Stimulated activated naive CD8-positive, alpha-beta T cell treated with anti-CD3 and anti-CD28 coated beads, Interleukin-15, Interleukin-2, amounts not matched to agents 100 U/mL and 50 U/mL, for 24 hours (primary cell): ENCODE measurements at regions not wholly inside any gene's neighbourhood (a gene's known extent, or its start where the extent isn't known, plus 50 kb on each side); places are given as distances from the start of the nearest gene placed in this dataset.
"Not testable (repeated sequence)": the region's sequence is repeated elsewhere in the genome, so short reads cannot be mapped to it uniquely, and the experiment has no call there.

ENCODE experiments used
- ATAC-seq: fragments of 150-1000 bp; cut with Tn5 transposase; one replicate; pipeline ENCODE4 v1.10.0; 2021
- DNase-seq: peaks from one replicate; pipeline ENCODE4 v3.0.0; 2021

DNA sequence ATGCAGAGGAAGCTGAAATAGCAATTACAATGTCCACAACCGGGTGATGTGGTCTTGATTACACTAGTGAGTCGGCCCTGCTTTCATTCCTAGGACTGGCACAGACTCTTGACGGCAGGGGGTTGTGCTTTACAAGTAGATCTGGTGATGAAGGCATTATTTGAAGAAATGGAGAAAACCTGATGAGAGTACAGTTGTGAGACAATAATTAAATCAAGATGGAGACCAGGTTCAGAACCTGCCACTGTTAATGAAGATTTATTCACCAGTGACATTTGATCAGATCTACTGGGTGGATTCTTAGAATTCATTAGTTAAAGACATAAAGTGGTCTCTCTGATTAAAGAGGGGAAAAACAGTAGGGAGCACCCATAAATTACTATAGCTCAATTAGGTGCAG lies 747.2 kb downstream of the STPG2 start:
- ATAC-seq (no peak), DNase-seq (no peak)

DNA sequence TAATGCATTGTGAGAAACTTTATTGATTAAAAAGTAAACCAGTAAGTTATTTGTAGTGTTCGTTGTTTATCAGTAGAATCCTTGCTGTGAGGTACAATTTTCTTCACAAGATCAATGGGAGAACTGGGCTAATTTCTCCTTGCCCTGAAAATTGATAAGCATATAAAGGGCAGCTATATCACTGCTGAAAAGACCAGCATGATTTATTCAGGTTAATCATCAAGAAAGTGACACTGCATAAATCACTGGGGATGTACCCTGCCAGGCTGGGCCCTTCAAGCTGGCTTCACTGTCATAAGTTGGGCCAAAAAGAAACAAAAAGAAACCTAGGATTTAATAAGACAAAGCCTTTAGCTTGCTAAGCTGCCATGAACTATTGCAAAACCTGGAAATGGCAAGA lies 746.7 kb downstream of the STPG2 start:
- DNase-seq = no peak
- no peak for ATAC-seq

DNA sequence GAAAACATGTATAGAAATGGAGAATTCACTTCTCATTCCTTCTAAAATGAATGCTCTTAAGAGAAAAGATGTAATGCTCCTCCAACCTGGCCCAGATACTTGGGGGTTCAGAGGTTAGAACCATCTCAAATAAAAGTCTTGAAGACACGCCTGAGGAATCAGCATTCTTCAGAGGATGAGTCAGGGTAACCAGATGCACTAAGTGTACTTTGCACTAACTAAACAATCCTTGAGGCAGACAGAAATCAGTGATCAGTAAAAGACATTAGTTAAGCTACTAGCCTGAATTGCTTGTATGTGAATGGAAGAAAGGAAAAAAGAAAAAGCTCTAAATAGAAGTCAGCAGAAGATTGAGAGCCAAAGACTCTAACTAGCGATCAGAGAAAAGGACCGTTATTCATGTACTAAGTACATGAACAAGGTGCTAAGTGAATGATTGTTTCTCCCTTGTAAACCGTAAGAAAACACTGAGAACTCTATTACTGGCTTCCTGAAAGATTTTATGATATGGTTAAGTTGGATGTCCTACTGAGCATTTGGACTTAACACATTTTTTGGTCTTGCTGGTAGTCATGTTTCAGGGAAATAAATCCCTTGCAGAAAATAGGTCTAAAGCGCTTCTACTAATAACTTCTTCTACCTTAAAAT lies 738.3 kb downstream of the STPG2 start:
- ATAC-seq (no peak), DNase-seq (no peak)

GRCh38 chr4:97411356-97411755 lies 731.9 kb downstream of the STPG2 start:
- DNase-seq (no peak), ATAC-seq (no peak)

DNA sequence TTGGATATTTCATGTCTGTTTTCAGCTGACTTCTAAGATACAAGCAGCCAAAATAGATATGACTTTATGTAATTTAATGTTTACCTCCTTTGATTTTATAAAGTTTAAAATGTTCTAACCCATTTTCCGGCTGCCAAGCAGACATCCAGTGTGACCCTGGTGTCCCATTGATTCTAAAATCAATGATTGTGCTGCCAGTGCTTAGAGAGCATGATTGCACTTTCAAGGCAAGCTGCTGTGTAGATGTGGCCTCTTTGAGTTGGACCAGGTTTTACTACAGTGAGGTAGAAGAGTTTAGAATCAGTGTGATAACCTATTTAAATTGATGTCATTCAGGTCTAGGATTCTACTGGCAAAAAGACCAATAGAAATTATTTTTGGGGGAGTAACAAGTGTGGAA lies 730.9 kb downstream of the STPG2 start:
- DNase-seq = no peak
- ATAC-seq = no peak

DNA sequence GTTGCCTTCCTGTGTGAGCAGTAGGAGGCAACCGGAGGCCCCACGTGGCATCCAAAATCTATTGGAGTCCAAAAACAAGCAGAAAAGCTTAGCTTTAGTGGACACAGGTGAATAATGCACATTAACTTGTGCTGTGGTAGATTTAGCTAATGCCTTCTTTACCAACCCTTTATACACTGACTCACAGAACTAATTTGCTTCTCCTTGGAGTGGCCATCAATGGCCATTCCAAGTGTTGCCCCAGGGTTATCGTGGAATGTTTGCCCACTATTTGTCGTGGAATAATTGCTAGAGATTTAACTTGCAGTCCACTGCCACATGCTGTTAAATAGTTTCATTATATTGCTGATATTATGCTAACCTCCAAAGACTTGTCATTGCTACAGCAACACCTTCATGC lies 729.1 kb downstream of the STPG2 start:
- DNase-seq (no peak), ATAC-seq (no peak)

DNA sequence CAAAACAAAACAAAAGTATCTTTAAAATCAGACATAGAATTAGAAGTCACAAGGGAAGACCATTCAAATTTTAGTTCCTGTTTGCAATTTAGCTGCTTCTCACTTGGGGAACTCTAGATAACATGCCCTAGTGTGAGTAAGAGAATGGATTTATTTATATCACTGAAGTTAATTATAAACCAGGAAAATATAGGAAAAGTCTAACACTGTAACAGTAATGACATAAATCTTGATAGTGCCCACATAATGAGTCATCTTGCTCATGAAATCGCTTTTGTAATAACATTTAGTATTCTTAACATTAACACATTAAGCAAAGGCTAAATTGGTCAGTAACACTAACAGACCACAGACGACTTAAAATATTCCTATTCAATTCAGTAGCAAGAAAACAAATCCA lies 710.7 kb downstream of the STPG2 start:
- ATAC-seq (no peak), DNase-seq (no peak)

DNA sequence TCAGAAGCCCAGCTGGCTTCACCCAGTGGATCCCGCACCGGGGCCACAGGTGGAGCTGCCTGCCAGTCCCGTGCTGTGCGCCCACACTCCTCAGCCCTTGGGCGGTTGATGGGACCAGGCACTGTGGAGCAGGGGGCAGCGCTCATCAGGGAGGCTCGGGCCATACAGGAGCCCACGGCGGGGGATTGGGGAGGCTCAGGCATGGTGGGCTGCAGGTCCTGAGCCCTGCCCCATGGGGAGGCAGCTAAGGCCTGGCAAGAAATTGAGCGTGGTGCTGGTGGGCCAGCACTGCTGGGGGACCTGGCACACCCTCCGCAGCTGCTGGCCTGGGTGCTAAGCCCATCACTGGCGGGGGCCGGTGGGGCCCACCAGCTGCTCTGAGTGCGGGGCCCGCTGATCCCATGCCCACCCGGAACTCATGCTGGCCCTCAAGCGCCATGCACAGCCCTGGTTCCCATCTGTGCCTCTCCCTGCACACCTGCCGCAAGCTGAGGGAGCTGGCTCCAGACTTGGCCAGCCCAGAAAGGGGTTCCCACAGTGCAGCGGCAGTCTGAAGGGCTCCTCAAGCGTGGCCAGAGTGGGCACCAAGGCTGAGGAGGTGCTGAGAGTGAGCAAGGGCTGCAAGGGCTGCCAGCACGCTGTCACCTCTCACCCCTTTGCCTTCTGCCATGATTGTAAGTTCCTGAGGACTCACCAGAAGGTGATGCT lies 705.1 kb downstream of the STPG2 start:
- ATAC-seq, DNase-seq: not testable (repeated sequence)

GRCh38 chr4:97453186-97453585 lies 690.1 kb downstream of the STPG2 start:
- DNase-seq = no peak
- no peak for ATAC-seq

DNA sequence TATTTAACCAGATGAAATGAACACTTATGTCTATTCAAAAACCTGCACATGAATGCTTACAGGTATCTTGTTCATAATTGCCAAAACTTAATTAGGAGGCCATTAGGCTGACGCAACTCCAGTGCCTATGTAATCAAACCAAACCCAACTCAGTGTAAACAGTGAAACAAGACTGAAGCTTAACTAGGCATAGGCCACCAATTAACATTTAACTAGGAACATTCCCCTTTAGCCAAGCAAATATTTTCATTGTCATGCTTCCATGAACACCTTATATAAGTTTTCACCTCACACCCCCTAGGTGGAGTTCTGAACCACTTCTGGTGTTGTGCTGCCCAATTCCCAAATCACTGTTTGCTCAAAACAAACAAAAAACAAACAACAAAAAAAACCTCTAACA lies 686.0 kb downstream of the STPG2 start:
- DNase-seq = no peak

DNA sequence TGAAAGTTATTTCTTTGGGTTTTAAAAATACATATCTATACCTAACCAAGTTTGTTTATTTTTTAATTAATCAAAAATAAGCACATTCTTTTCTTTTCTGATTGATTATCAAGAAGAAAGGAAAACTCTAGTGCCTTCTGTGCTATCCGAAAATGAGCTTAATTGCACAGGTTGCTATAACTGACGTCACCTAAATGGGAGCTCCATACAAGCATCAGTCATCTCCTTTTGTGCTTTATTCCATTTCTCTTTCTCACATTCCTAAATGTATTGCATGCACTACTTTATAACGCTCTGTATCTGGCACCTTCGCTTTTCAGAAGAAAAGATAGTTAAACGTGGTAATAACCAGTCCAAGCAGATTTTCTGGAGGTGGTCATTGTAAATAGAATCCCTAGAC lies 675.0 kb downstream of the STPG2 start:
- ATAC-seq = no peak
- no peak for DNase-seq

More for the DNA sequence above, 686.0 kb downstream of the STPG2 start:
- ATAC-seq = no peak

- DNase-seq (no peak), ATAC-seq (no peak)
Measured at GRCh38 chr4:97475621-97476020, 667.7 kb downstream of the STPG2 start.

- DNase-seq (no peak), ATAC-seq (no peak)
Measured at GRCh38 chr4:97477974-97478373, 665.3 kb downstream of the STPG2 start.

DNA sequence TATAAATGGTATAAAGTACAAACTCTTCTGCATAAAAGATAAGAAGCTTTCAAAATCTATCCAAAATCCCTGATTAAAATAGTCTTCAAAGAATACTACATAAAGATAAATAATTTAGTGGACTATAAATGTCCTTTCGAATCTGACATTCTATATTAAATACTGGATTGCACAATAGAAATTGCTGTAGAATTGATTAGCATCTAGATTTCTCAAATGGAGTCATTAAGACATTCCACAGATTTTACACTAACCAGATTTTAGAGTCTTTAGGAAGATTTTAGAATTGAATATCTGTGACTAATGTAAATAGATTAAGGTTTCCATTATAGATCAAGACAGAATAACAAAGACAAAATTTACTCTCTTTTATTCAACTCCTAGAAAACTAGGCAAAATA lies 663.9 kb downstream of the STPG2 start:
- ATAC-seq (no peak), DNase-seq (no peak)

- no peak for ATAC-seq
- no peak for DNase-seq
Measured at GRCh38 chr4:97491856-97492255, 651.4 kb downstream of the STPG2 start.

DNA sequence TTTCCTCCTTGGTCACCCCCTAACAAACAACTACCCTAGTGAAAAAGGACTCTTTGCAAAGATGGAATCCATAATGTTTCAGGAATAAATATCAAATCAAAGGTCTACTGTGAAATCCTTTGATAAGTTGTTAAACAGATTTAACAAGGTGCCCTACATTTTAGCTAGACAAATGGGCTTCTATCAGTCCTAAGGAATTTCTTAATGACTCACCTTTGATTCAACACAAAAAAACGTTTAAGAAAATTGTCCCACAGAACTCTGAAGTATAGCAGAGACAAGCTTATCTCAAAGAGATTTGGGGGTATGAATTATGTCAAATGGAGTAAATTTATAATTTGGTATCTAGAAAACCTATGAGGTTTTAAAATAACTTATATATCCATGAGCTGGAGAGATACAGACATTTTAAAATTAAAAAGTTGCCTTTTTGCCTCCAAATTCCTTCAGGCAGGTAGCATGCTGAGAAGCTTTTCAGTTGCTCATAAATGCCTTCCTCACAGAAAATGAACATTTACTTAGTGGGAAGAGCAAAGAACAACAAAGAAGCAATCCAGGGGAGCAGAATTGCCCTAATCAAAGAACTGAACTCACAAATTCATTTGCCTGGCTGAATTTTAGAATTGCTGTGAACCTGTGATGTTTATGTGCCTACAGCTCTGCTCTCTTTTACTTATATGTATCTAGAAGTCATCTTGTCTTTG lies 649.3 kb downstream of the STPG2 start:
- ATAC-seq = no peak

DNA sequence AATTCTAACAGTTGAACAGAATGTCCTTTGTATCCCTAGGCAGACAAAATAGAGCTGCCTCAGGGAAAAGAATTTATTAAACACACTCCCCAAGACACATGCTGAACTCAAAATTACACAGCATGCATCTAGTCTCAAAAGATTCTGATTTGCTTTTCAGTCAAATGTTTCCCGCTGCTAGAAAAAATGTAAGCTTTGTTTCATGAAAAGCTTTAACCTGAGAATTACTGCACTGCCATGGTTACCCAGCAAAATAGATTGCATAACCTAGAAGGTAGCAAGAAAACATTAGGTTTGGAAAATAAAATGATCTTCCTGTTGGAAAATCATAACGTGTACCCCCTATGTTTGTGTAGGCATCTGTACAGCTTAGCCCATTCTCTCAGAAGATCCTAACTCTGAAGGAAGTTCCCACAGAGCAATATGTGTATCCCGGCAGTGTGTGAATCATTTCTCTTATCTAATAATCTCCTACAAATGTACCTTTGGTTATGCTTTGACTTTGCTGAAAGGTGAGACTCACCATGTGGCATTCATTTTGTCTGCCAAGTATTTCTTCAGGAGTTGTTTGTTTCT lies 646.9 kb downstream of the STPG2 start:
- no peak for ATAC-seq

More for the DNA sequence above, 649.3 kb downstream of the STPG2 start:
- DNase-seq = no peak

DNA sequence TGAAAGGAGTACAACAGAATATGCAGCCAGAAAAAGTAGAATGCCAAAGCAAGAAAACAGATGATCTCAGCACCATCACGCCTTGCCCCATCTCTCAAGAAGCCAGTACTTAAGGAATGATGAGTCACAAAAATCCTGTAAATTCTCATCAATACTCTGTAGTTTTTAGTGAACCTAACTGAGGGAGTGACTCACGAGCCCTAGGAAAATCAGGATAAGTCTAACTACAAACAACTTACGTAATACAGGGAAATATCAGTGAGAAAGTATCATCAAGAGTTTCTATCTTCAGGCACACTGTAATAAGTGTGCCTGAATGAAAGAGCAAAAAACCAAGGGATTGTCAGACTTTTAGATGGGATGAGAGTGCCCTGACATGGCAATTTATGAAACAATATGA lies 644.4 kb downstream of the STPG2 start:
- no peak for ATAC-seq
- no peak for DNase-seq

More for the DNA sequence above, 646.9 kb downstream of the STPG2 start:
- no peak for DNase-seq

DNA sequence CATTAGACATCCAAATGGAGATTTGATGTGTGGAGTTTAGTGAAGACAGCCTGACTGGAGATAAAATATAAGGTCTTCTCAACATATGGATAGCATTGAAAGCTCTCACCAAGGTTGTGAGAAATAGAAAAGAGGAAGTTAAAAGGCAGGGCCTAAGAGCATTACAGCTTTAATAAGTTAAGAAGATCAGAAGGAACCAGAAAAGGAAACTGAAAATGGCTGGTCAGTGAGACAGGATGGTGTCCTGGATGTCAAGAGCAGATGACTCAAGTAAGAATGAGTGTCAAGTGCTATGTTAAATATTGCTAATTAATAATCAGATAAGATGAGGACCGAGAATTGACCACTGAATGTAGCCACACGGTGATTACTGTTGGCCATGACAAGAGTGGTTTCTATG lies 642.9 kb downstream of the STPG2 start:
- ATAC-seq (no peak), DNase-seq (no peak)

DNA sequence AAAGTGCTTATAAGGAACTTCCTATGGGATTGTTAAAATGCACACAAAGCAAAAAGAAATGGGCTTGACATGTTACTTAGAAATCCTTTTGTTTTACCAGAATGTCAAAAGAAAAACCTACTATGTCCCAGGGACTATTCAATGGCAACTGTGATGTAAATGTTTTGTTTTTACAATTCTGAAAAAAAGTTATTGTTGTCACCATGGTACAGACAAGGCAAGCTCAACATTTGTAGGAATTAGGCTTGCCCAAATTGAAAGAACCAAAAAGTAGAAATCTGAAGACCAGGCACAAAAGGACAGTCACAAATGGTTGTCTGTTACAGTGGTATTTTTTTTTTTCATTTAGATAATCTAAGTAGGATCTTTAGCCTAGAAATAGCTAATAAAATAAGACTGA lies 638.6 kb downstream of the STPG2 start:
- DNase-seq = no peak
- no peak for ATAC-seq

GRCh38 chr4:97507587-97508245 lies 635.6 kb downstream of the STPG2 start:
- no peak for ATAC-seq
- DNase-seq = no peak
